ENCODE measurements at regions not wholly inside any gene's neighbourhood (a gene's known extent, or its start where the extent isn't known, plus 50 kb on each side); places are given as distances from the start of the nearest gene placed in this dataset.

- peaks cover 5% of the 10 kb centered on the region; the same call in 1 of the 2 replicates for H3K9me3 ChIP-seq (ENCODE audit: insufficient read depth, low read depth)
- no peak for DNase-seq
- no peak overlapping the region for H2AFZ ChIP-seq
- no peaks in the 10 kb centered on the region for H3K79me2 ChIP-seq (ENCODE audit: low read depth)
- H3K27ac ChIP-seq = no peak overlapping the region
- H3K36me3 ChIP-seq (ENCODE audit: low read depth) = no peaks in the 10 kb centered on the region
- H3K9me2 ChIP-seq (ENCODE audit: insufficient read depth) = no peaks in the 10 kb centered on the region
- no peaks in the 10 kb centered on the region for H3K4me1 ChIP-seq (replicated peaks; ENCODE audit: insufficient read depth)
- H3K4me2 ChIP-seq = no peak overlapping the region
- H3K4me3 ChIP-seq = no peak overlapping the region
- no peaks in the 10 kb centered on the region for H3F3A ChIP-seq (ENCODE audit: insufficient read depth, low read depth)
- POLR2A ChIA-PET (ENCODE audit: unreplicated experiment) = no interaction called here
- no peaks in the 10 kb centered on the region for H3K27me3 ChIP-seq (ENCODE audit: insufficient read depth, low read depth)
- intact Hi-C loops (cut with micrococcal nuclease; ENCODE audit: unreplicated experiment) = no loop called here
- BruUV-seq (replicated peaks) = no TSS peak
- no peak for TF ChIP-seq EZH2 (IDR thresholded peaks at IDR 0.05; ENCODE audit: low read depth)
- no peak for TF ChIP-seq CTCF (conservative IDR thresholded peaks at IDR 0.05)
- CTCF ChIA-PET = no interaction called here
- no peaks in the 10 kb centered on the region for H4K20me1 ChIP-seq (ENCODE audit: insufficient read depth)
Measured at GRCh38 chr13:50277906-50278305, 262.7 kb downstream of the KCNRG start.

- H2AFZ ChIP-seq = no peak overlapping the region
- DNase-seq = no peak
- no TSS peak for BruUV-seq (replicated peaks)
- H3K36me3 ChIP-seq (ENCODE audit: low read depth) = no peaks in the 10 kb centered on the region
- H3K79me2 ChIP-seq (ENCODE audit: low read depth) = no peaks in the 10 kb centered on the region
- intact Hi-C loops (cut with micrococcal nuclease; ENCODE audit: unreplicated experiment) = no loop called here
- POLR2A ChIA-PET (ENCODE audit: unreplicated experiment) = no interaction called here
- H3K27ac ChIP-seq = no peak overlapping the region
- H3K27me3 ChIP-seq (ENCODE audit: insufficient read depth, low read depth) = no peaks in the 10 kb centered on the region
- no peaks in the 10 kb centered on the region for H4K20me1 ChIP-seq (ENCODE audit: insufficient read depth)
- CTCF ChIA-PET = interaction anchor here (0.6 kb wide), 1 partner anchor 614 kb away, joined by 3 read pairs; no protein-coding TSS in a partner anchor
- no peak for TF ChIP-seq CTCF (conservative IDR thresholded peaks at IDR 0.05)
- TF ChIP-seq EZH2 (IDR thresholded peaks at IDR 0.05; ENCODE audit: low read depth) = no peak
- H3F3A ChIP-seq (ENCODE audit: insufficient read depth, low read depth) = no peaks in the 10 kb centered on the region
- H3K4me2 ChIP-seq = no peak overlapping the region
- H3K4me3 ChIP-seq = no peak overlapping the region
- H3K4me1 ChIP-seq (replicated peaks; ENCODE audit: insufficient read depth) = no peaks in the 10 kb centered on the region
- no peaks in the 10 kb centered on the region for H3K9me2 ChIP-seq (ENCODE audit: insufficient read depth)
- peaks cover 5% of the 10 kb centered on the region; the same call in 1 of the 2 replicates for H3K9me3 ChIP-seq (ENCODE audit: insufficient read depth, low read depth)
Measured at GRCh38 chr13:50280441-50280937, 265.2 kb downstream of the KCNRG start.

GRCh38 chr13:50282016-50282415 lies 266.8 kb downstream of the KCNRG start:
- intact Hi-C loops (cut with micrococcal nuclease; ENCODE audit: unreplicated experiment) = no loop called here
- TF ChIP-seq CTCF (conservative IDR thresholded peaks at IDR 0.05) (no peak), EZH2 (IDR thresholded peaks at IDR 0.05; ENCODE audit: low read depth) (no peak)
- BruUV-seq (replicated peaks) = no TSS peak
- Histone ChIP-seq H3K27me3 (ENCODE audit: insufficient read depth, low read depth) (no peaks in the 10 kb centered on the region), H3K9me3 (ENCODE audit: insufficient read depth, low read depth) (peaks cover 5% of the 10 kb centered on the region; the same call in 1 of the 2 replicates), H3K4me3 (no peak overlapping the region), H3K79me2 (ENCODE audit: low read depth) (no peaks in the 10 kb centered on the region), H2AFZ (no peak overlapping the region), H3K4me2 (no peak overlapping the region), H3K9me2 (ENCODE audit: insufficient read depth) (no peaks in the 10 kb centered on the region), H3K27ac (no peak overlapping the region), H3F3A (ENCODE audit: insufficient read depth, low read depth) (no peaks in the 10 kb centered on the region), H4K20me1 (ENCODE audit: insufficient read depth) (no peaks in the 10 kb centered on the region), H3K36me3 (ENCODE audit: low read depth) (no peaks in the 10 kb centered on the region), H3K4me1 (replicated peaks; ENCODE audit: insufficient read depth) (no peaks in the 10 kb centered on the region)
- DNase-seq = no peak
- CTCF ChIA-PET = no interaction called here
- POLR2A ChIA-PET (ENCODE audit: unreplicated experiment) = no interaction called here

All from PC-9 (cell line).